ENCODE measurements at regions not wholly inside any gene's neighbourhood (a gene's known extent, or its start where the extent isn't known, plus 50 kb on each side); places are given as distances from the start of the nearest gene placed in this dataset.

DNA sequence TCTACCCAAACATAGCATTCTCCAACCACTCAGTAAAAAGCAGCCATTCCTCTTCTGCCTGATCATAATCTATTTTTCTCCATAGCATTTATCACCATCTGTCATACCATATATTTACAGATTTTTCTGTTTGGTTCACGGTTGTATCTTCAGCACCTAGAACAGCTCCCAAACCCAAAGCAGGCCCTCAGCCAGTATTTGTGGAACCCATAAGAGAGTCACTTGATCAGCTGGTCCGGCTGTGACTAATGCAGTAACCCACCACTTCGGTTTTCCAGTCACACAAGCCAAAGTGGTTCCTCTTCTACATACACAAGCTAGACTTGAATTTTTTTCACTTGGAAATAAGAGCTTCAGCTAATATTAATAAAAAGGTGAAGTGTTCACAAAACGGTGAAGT is 511.6 kb upstream of the CELF4 start:
- Histone ChIP-seq H3K27ac (ENCODE audit: low read depth in 2 of 2, low read length in 1 of 2) (no peak overlapping the region), H3K4me1 (ENCODE audit: control insufficient read depth in 2 of 2, insufficient read depth in 2 of 2, low read length in 1 of 2) (no peaks in the 10 kb centered on the region), H3K9me3 (ENCODE audit: control insufficient read depth in 2 of 2, insufficient read depth in 1 of 2, low read depth in 1 of 2, low read length in 1 of 2) (no peaks in the 10 kb centered on the region)

DNA sequence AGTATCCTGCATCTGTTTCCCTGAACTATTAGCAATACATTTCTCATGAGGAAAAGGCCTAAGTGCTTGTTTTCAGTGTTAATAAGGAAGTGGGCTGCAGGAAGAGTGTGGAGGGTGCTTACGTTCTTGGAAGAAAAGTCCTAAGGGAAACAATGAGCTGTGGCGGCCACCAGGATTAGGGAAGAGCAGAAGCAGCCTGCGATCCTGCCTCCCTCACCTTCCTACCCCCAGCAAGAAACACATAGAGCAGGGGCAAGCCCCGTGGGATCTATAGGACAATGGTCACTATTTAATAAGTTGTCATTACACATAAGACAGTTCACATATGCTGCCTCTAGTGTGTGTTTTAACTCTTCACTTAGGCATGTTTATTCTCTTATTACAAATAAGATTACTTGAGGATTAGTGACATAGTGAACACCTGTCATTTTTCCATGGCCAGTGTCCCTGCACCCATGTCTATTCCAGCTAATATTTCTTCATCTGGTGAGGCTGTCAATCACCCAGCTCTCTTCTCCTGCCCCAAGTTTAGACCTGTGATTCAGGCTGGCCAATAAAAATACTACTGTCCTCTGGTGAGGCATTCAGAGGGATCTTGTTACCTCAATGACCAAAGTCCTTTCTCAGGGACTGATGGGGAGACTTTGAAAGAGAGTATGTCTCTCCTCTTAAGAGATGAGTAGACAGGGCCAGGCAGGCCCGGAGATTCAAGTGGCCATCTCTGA is 510.9 kb upstream of the CELF4 start:
- H3K4me3 ChIP-seq (ENCODE audit: low read depth in 1 of 2, low read length in 2 of 2), result no peak overlapping the region
- 74 to 75% methylated on average over 5 of the region's 5 CpGs for WGBS, 2 donors
- H3K36me3 ChIP-seq (ENCODE audit: control insufficient read depth in 2 of 2, insufficient read depth in 2 of 2, low read length in 1 of 2), result no peaks in the 10 kb centered on the region
- H3K27ac ChIP-seq (ENCODE audit: low read depth in 2 of 2, low read length in 1 of 2), result no peak overlapping the region
- no peaks in the 10 kb centered on the region for H3K4me1 ChIP-seq (ENCODE audit: control insufficient read depth in 2 of 2, insufficient read depth in 2 of 2, low read length in 1 of 2)
- no peaks in the 10 kb centered on the region for H3K27me3 ChIP-seq (ENCODE audit: control insufficient read depth in 1 of 2, insufficient read depth in 2 of 2, low read length in 2 of 2)
- H3K9me3 ChIP-seq (ENCODE audit: control insufficient read depth in 2 of 2, insufficient read depth in 1 of 2, low read depth in 1 of 2, low read length in 1 of 2), result no peaks in the 10 kb centered on the region

More for the DNA sequence above, 511.6 kb upstream of the CELF4 start:
- 40 to 46% methylated on average over 4 of the region's 4 CpGs for WGBS, 2 donors
- Histone ChIP-seq H3K27me3 (ENCODE audit: control insufficient read depth in 1 of 2, insufficient read depth in 2 of 2, low read length in 2 of 2) (no peaks in the 10 kb centered on the region), H3K4me3 (ENCODE audit: low read depth in 1 of 2, low read length in 2 of 2) (no peak overlapping the region), H3K36me3 (ENCODE audit: control insufficient read depth in 2 of 2, insufficient read depth in 2 of 2, low read length in 1 of 2) (no peaks in the 10 kb centered on the region)

DNA sequence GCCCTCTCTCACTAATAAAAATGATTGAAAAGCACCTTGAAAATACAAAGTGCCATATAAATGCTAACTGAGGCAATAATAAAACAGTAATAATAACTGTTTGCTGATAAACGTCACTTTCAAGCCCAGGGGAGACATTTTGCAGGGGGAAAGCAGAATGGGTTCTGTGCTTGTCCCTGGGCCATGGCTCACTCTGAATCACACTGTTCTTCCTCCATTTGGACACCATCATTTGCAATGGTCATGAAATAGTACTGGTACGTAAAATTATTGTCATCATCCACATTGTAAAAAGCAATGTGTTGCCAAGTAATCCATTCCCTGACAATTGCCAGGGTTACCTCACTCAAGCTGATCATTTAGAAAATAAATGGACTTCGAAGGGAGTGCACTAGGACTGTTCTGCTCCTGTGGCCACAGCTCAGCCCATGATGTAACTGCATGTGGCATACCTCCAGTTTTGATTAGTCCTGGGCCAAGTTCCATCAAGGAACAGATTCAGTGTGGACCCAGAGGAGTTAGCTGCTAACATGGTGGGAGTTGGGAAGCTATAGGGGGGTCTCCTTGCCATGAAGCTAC is 508.8 kb upstream of the CELF4 start:
- Histone ChIP-seq H3K36me3 (ENCODE audit: control insufficient read depth in 2 of 2, insufficient read depth in 2 of 2, low read length in 1 of 2) (no peaks in the 10 kb centered on the region), H3K9me3 (ENCODE audit: control insufficient read depth in 2 of 2, insufficient read depth in 1 of 2, low read depth in 1 of 2, low read length in 1 of 2) (no peaks in the 10 kb centered on the region), H3K4me3 (ENCODE audit: low read depth in 1 of 2, low read length in 2 of 2) (no peak overlapping the region), H3K27ac (ENCODE audit: low read depth in 2 of 2, low read length in 1 of 2) (no peak overlapping the region), H3K27me3 (ENCODE audit: control insufficient read depth in 1 of 2, insufficient read depth in 2 of 2, low read length in 2 of 2) (no peaks in the 10 kb centered on the region), H3K4me1 (ENCODE audit: control insufficient read depth in 2 of 2, insufficient read depth in 2 of 2, low read length in 1 of 2) (no peaks in the 10 kb centered on the region)
- 55 to 73% methylated on average over 3 of the region's 3 CpGs for WGBS, 2 donors

DNA sequence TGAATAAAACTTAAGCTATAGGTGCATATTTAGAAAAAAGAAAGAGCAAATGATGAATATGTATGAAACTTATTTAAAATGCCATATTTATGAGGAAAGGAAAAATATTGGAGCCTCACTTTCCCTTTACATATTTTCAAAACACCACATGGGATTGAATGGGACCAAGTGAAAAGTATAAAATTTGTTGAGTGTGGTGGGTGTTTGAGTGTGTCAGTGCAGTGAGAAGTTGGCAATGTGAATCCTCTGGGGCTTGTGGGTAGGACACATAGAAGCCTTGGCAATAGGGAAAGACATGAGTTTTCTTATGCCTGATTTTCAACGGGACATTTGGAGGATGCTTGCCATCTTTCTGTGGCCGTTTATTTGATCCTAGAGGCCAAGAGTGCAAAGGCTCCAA is 502.2 kb upstream of the CELF4 start:
- no peaks in the 10 kb centered on the region for H3K9me3 ChIP-seq (ENCODE audit: control insufficient read depth in 2 of 2, insufficient read depth in 1 of 2, low read depth in 1 of 2, low read length in 1 of 2)
- H3K36me3 ChIP-seq (ENCODE audit: control insufficient read depth in 2 of 2, insufficient read depth in 2 of 2, low read length in 1 of 2), result no peaks in the 10 kb centered on the region
- H3K4me3 ChIP-seq (ENCODE audit: low read depth in 1 of 2, low read length in 2 of 2), result no peak overlapping the region
- H3K27ac ChIP-seq (ENCODE audit: low read depth in 2 of 2, low read length in 1 of 2), result no peak overlapping the region
- 71 to 79% methylated on average over 2 of the region's 2 CpGs for WGBS, 2 donors
- H3K27me3 ChIP-seq (ENCODE audit: control insufficient read depth in 1 of 2, insufficient read depth in 2 of 2, low read length in 2 of 2), result no peaks in the 10 kb centered on the region
- H3K4me1 ChIP-seq (ENCODE audit: control insufficient read depth in 2 of 2, insufficient read depth in 2 of 2, low read length in 1 of 2), result no peaks in the 10 kb centered on the region

DNA sequence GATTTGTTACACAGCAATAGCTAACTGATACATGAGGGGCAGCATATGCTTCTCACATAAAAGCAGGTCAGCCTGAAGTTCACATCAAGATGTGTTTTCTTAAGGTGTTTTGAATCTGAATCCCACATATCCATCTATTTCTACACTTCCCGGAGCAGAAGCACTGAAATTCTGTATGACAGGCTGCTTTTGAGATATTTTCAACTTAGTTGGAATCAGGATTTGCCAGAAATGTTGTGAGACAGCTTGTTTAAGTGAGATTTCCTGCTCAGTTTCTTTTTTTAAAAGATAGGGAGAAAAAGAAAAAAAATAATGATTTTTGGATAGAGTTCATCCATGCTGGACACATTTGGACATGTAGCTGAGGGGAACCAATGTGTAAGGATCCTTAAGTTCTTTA is 501.5 kb upstream of the CELF4 start:
- Histone ChIP-seq H3K36me3 (ENCODE audit: control insufficient read depth in 2 of 2, insufficient read depth in 2 of 2, low read length in 1 of 2) (no peaks in the 10 kb centered on the region), H3K4me3 (ENCODE audit: low read depth in 1 of 2, low read length in 2 of 2) (no peak overlapping the region), H3K9me3 (ENCODE audit: control insufficient read depth in 2 of 2, insufficient read depth in 1 of 2, low read depth in 1 of 2, low read length in 1 of 2) (no peaks in the 10 kb centered on the region), H3K27ac (ENCODE audit: low read depth in 2 of 2, low read length in 1 of 2) (no peak overlapping the region), H3K27me3 (ENCODE audit: control insufficient read depth in 1 of 2, insufficient read depth in 2 of 2, low read length in 2 of 2) (no peaks in the 10 kb centered on the region), H3K4me1 (ENCODE audit: control insufficient read depth in 2 of 2, insufficient read depth in 2 of 2, low read length in 1 of 2) (no peaks in the 10 kb centered on the region)
- 74 to 79% methylated on average over 1 of the region's 1 CpG for WGBS, 2 donors

DNA sequence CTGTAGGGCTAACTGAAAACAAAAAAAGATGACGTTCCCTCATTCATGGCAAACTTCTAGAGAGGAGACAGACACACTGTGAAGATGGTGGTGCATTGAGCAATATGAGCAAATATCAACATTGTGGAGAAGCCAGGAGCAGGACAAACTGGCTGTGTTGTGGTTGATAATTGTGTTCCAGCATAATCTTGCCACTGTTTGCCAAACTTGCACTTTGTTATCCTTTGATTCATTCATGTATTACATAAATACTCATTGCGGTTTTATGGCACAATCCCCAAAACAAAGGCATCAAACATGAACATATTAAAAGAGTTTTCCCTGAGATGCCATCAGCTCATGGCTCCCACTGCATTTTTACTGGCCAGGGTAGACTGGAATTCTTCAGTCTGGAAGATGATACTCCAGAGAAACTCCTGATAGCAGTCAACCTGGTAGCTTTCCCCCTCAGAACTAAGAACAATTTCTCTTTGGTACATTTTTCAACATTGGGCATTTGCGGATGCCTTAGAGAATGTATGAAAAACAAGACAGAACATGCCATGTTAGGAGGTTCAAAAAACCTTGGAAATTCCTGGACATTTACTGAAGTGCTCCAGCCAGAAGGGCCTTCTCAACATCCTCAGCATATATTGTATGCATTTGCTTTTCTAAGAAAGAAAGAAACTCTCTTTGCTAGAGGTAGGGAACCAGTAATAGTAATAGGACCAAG is 487.4 kb upstream of the CELF4 start:
- H3K36me3 ChIP-seq (ENCODE audit: control insufficient read depth in 2 of 2, insufficient read depth in 2 of 2, low read length in 1 of 2), result no peaks in the 10 kb centered on the region
- H3K27me3 ChIP-seq (ENCODE audit: control insufficient read depth in 1 of 2, insufficient read depth in 2 of 2, low read length in 2 of 2), result no peaks in the 10 kb centered on the region
- H3K4me1 ChIP-seq (ENCODE audit: control insufficient read depth in 2 of 2, insufficient read depth in 2 of 2, low read length in 1 of 2), result no peaks in the 10 kb centered on the region
- 56 to 61% methylated on average over 3 of the region's 3 CpGs for WGBS, 2 donors
- H3K4me3 ChIP-seq (ENCODE audit: low read depth in 1 of 2, low read length in 2 of 2), result no peak overlapping the region
- no peak overlapping the region for H3K27ac ChIP-seq (ENCODE audit: low read depth in 2 of 2, low read length in 1 of 2)
- H3K9me3 ChIP-seq (ENCODE audit: control insufficient read depth in 2 of 2, insufficient read depth in 1 of 2, low read depth in 1 of 2, low read length in 1 of 2), result no peaks in the 10 kb centered on the region

DNA sequence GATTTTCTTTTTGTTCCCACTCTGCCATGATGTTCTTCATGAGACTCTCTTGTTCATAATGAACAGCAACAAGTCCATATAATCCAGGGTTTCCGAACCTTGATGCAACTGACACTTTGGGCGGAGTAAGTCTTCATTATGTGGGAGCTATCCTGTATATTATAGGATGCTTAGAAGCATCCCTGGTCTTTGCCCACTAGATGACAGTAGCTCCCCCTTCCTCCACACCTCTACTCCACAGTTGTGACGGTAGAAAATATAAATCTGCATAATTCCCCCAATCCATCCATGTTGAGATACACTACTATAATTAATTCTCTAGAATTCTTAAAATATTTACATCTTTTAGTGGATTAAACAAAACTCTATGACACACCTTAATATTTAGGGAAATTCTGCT is 482.2 kb upstream of the CELF4 start:
- Histone ChIP-seq H3K27ac (ENCODE audit: low read depth in 2 of 2, low read length in 1 of 2) (no peak overlapping the region), H3K36me3 (ENCODE audit: control insufficient read depth in 2 of 2, insufficient read depth in 2 of 2, low read length in 1 of 2) (no peaks in the 10 kb centered on the region), H3K4me3 (ENCODE audit: low read depth in 1 of 2, low read length in 2 of 2) (no peak overlapping the region), H3K27me3 (ENCODE audit: control insufficient read depth in 1 of 2, insufficient read depth in 2 of 2, low read length in 2 of 2) (no peaks in the 10 kb centered on the region), H3K9me3 (ENCODE audit: control insufficient read depth in 2 of 2, insufficient read depth in 1 of 2, low read depth in 1 of 2, low read length in 1 of 2) (no peaks in the 10 kb centered on the region), H3K4me1 (ENCODE audit: control insufficient read depth in 2 of 2, insufficient read depth in 2 of 2, low read length in 1 of 2) (no peaks in the 10 kb centered on the region)
- 70 to 79% methylated on average over 3 of the region's 3 CpGs for WGBS, 2 donors

DNA sequence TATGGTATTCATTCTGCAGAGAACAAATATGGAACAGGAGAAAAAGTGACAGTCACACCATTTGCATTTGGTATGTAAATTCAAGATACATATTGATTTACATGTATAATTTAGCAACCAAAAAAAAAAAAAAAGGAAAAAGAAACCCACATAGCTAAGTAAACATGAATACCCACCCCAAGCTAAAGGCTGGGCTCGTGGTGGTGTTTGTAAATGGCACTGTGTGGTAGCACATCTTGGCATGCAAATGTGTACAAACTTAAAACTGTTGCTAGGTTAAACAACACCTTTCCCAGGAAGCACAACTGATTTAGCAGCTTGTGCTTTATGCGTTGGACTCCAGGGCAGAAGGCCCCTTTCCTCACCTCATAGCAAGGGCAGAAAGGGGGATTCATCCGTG is 481.1 kb upstream of the CELF4 start:
- 75 to 76% methylated on average over 3 of the region's 3 CpGs for WGBS, 2 donors
- no peaks in the 10 kb centered on the region for H3K9me3 ChIP-seq (ENCODE audit: control insufficient read depth in 2 of 2, insufficient read depth in 1 of 2, low read depth in 1 of 2, low read length in 1 of 2)
- H3K27ac ChIP-seq (ENCODE audit: low read depth in 2 of 2, low read length in 1 of 2), result no peak overlapping the region
- no peaks in the 10 kb centered on the region for H3K4me1 ChIP-seq (ENCODE audit: control insufficient read depth in 2 of 2, insufficient read depth in 2 of 2, low read length in 1 of 2)
- no peaks in the 10 kb centered on the region for H3K36me3 ChIP-seq (ENCODE audit: control insufficient read depth in 2 of 2, insufficient read depth in 2 of 2, low read length in 1 of 2)
- no peak overlapping the region for H3K4me3 ChIP-seq (ENCODE audit: low read depth in 1 of 2, low read length in 2 of 2)
- no peaks in the 10 kb centered on the region for H3K27me3 ChIP-seq (ENCODE audit: control insufficient read depth in 1 of 2, insufficient read depth in 2 of 2, low read length in 2 of 2)

DNA sequence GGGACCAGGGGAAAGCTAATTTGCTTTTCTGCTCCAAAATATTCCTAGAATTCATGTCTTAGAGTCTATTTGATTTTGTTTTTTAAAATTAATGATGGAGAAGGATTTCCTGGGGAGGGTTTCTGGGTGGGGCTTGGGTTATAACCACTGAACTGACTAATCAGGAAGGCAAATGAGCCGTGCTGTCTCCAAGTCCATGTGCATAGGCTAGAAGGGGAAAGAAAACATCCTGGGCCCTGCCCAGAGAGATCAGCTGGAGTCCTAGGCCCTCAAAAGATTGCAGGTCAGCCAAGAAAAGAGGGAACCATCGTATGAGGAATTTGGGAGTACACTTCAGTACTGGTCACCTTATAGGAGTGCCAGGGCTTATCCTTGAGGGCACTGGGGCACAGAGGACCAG is 480.2 kb upstream of the CELF4 start:
- no peak overlapping the region for H3K4me3 ChIP-seq (ENCODE audit: low read depth in 1 of 2, low read length in 2 of 2)
- 70 to 77% methylated on average over 2 of the region's 2 CpGs for WGBS, 2 donors
- no peaks in the 10 kb centered on the region for H3K27me3 ChIP-seq (ENCODE audit: control insufficient read depth in 1 of 2, insufficient read depth in 2 of 2, low read length in 2 of 2)
- no peaks in the 10 kb centered on the region for H3K4me1 ChIP-seq (ENCODE audit: control insufficient read depth in 2 of 2, insufficient read depth in 2 of 2, low read length in 1 of 2)
- H3K36me3 ChIP-seq (ENCODE audit: control insufficient read depth in 2 of 2, insufficient read depth in 2 of 2, low read length in 1 of 2), result no peaks in the 10 kb centered on the region
- H3K27ac ChIP-seq (ENCODE audit: low read depth in 2 of 2, low read length in 1 of 2), result no peak overlapping the region
- H3K9me3 ChIP-seq (ENCODE audit: control insufficient read depth in 2 of 2, insufficient read depth in 1 of 2, low read depth in 1 of 2, low read length in 1 of 2), result no peaks in the 10 kb centered on the region

Data from esophagus (tissue), 2 donors.